ENCODE measurements at regions not wholly inside any gene's neighbourhood (a gene's known extent, or its start where the extent isn't known, plus 50 kb on each side); places are given as distances from the start of the nearest gene placed in this dataset.
"Not testable (repeated sequence)": the region's sequence is repeated elsewhere in the genome, so short reads cannot be mapped to it uniquely, and the experiment has no call there.

- DNase-seq, result peak; percentile 23
Observed at GRCh38 chrX:83416273-83416672, 91.8 kb upstream of the POU3F4 start.

GRCh38 chrX:83419030-83419792 is 88.9 kb upstream of the POU3F4 start:
- DNase-seq, result no peak

DNA sequence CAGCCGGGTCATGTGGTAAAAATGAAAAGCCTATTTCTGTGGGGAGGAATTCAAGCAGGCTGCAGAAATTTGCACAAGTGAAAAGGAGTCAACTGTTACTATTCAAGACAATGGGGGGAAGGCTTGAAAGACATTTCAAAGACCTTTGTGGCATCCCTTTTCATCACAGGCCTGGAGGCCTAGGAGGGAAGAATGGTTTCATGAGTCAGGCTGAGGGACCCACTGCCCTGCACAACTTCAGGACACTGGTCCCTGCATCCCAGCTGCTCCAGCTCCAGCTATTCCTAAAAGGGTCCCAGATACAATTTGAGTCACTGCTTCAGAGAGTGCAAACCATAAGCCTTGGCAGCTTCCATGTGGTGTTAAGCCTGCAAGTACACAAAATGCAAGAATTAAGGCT is 85.3 kb upstream of the POU3F4 start:
- no peak for DNase-seq

- DNase-seq, result not testable (repeated sequence)
Observed at GRCh38 chrX:83442552-83442951, 65.5 kb upstream of the POU3F4 start.

DNA sequence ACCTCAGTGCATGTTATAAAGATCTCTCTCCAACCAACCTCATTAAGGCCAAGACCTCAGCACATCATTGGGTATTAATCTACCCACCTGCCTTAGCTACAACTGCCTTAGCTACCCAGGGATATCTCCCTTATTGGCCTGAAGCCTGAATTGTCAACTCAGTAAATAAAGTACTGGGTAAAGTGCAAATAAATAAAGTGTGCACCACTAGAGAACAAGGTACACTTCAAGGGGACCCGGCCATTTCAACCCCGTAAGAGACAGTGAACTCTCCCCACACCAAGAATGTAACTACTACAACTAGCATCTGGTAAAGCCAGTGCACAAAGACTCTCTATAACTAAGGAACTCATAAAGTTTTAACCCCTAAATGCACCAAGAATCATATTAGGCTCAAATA is 61.7 kb upstream of the POU3F4 start:
- DNase-seq, result no peak
